Endodermal cell (in vitro differentiated cells): ENCODE measurements at regions not wholly inside any gene's neighbourhood (a gene's known extent, or its start where the extent isn't known, plus 50 kb on each side); places are given as distances from the start of the nearest gene placed in this dataset.

Experiments
- DNase-seq: peaks from one replicate; pipeline ENCODE4 v3.0.0-alpha.2; 2017
- H3K27ac ChIP-seq: 2 replicates; pipeline ENCODE4 v1.5.1; 2013; ENCODE audit warnings: mild to moderate bottlenecking, low read depth, low read length, moderate library complexity
- H3K27me3 ChIP-seq: 2 replicates; pipeline ENCODE4 v1.6.1; 2013; ENCODE audit warnings: mild to moderate bottlenecking, low read length, moderate library complexity; ENCODE audit not compliant: insufficient read depth, control insufficient read depth, poor library complexity, severe bottlenecking
- H3K36me3 ChIP-seq: 2 replicates; pipeline ENCODE4 v1.7.0; 2013; ENCODE audit warnings: mild to moderate bottlenecking, low read length, moderate library complexity; ENCODE audit not compliant: control insufficient read depth, insufficient read depth
- H3K4me1 ChIP-seq: one replicate; pipeline ENCODE4 v1.7.0; 2013; ENCODE audit warnings: low read length; ENCODE audit not compliant: control insufficient read depth, insufficient read depth
- H3K4me3 ChIP-seq: 2 replicates; pipeline ENCODE4 v1.5.1; 2013; ENCODE audit warnings: mild to moderate bottlenecking, low read length, moderate library complexity
- H3K9ac ChIP-seq: 2 replicates; pipeline ENCODE4 v1.6.1; 2013; ENCODE audit warnings: mild to moderate bottlenecking, low read length, moderate library complexity; ENCODE audit not compliant: poor library complexity, severe bottlenecking; ENCODE audit errors: extremely low read depth
- H3K9me3 ChIP-seq: 2 replicates; pipeline ENCODE4 v1.6.1; 2013; ENCODE audit warnings: mild to moderate bottlenecking, low read length, moderate library complexity; ENCODE audit not compliant: control insufficient read depth
- H3K27ac Mint-ChIP-seq: 2 replicates; pipeline ENCODE4 v1.8.0; 2020; ENCODE audit warnings: mixed read lengths
- H3K27me3 Mint-ChIP-seq: 2 replicates; pipeline ENCODE4 v1.8.0; 2021; ENCODE audit warnings: mild to moderate bottlenecking, mixed read lengths; ENCODE audit not compliant: insufficient read depth
- H3K36me3 Mint-ChIP-seq: 2 replicates; pipeline ENCODE4 v1.8.0; 2020; ENCODE audit warnings: low read depth, mixed read lengths
- H3K4me1 Mint-ChIP-seq: 2 replicates; pipeline ENCODE4 v1.8.0; 2020; ENCODE audit warnings: mixed read lengths
- H3K4me3 Mint-ChIP-seq: 2 replicates; pipeline ENCODE4 v1.8.0; 2020; ENCODE audit warnings: mild to moderate bottlenecking, moderate library complexity, mixed read lengths
- H3K9me3 Mint-ChIP-seq: 2 replicates; pipeline ENCODE4 v1.8.0; 2020; ENCODE audit warnings: mild to moderate bottlenecking, mixed read lengths
- CTCF ChIP-seq: fragments of 200-600 bp; sonication (generic); conservative IDR thresholded peaks from 2 replicates; pipeline ENCODE4 v1.5.0; 2021; ENCODE audit warnings: antibody characterized with exemption, mild to moderate bottlenecking
- WGBS, 2 experiments: methylation state at CpG; one replicate each; pipeline versions ENCODE4 v1.1.5 to v1.1.7; 2013; ENCODE audit warnings: missing lambda C conversion rate in 2 of 2, mixed read lengths in 1 of 2; ENCODE audit not compliant: insufficient coverage in 1 of 2, insufficient read length in 1 of 2; 5-methylcytosine and 5-hydroxymethylcytosine counted together

- Histone ChIP-seq H3K4me3 (no peak overlapping the region), H3K36me3 (no peaks in the 10 kb centered on the region), H3K9me3 (no peaks in the 10 kb centered on the region), H3K9ac (no peak overlapping the region), H3K27ac (no peak overlapping the region), H3K4me1 (no peaks in the 10 kb centered on the region), H3K27me3 (no peaks in the 10 kb centered on the region)
- Mint-ChIP-seq H3K36me3 (no peaks in the 10 kb centered on the region), H3K9me3 (no peaks in the 10 kb centered on the region), H3K4me3 (no peak overlapping the region), H3K4me1 (no peaks in the 10 kb centered on the region), H3K27me3 (no peaks in the 10 kb centered on the region), H3K27ac (no peak overlapping the region)
- DNase-seq = no peak
- TF ChIP-seq CTCF = no peak
- WGBS, 2 experiments = 91 to 96% methylated on average over 5 to 6 of the region's 6 CpGs
Observed at GRCh38 chr2:106703161-106703560, 182.8 kb downstream of the ST6GAL2 start.

GRCh38 chr2:106704798-106705197 is 181.2 kb downstream of the ST6GAL2 start:
- no peak for DNase-seq
- Mint-ChIP-seq H3K27ac (no peak overlapping the region), H3K4me3 (no peak overlapping the region), H3K9me3 (no peaks in the 10 kb centered on the region), H3K36me3 (no peaks in the 10 kb centered on the region), H3K4me1 (peaks cover 1% of the 10 kb centered on the region), H3K27me3 (no peaks in the 10 kb centered on the region)
- H3K27ac ChIP-seq = no peak overlapping the region
- TF ChIP-seq CTCF = no peak
- H3K27me3 ChIP-seq = no peaks in the 10 kb centered on the region
- H3K9ac ChIP-seq = no peak overlapping the region
- no peaks in the 10 kb centered on the region for H3K9me3 ChIP-seq
- H3K4me1 ChIP-seq = no peaks in the 10 kb centered on the region
- H3K4me3 ChIP-seq = no peak overlapping the region
- no peaks in the 10 kb centered on the region for H3K36me3 ChIP-seq

GRCh38 chr2:106705877-106706276 is 180.1 kb downstream of the ST6GAL2 start:
- Mint-ChIP-seq H3K4me1 (peaks cover 1% of the 10 kb centered on the region), H3K27ac (no peak overlapping the region), H3K4me3 (no peak overlapping the region), H3K27me3 (no peaks in the 10 kb centered on the region), H3K36me3 (no peaks in the 10 kb centered on the region), H3K9me3 (peaks cover 5% of the 10 kb centered on the region)
- no peaks in the 10 kb centered on the region for H3K36me3 ChIP-seq
- H3K4me3 ChIP-seq = no peak overlapping the region
- 100% methylated on average over 1 of the region's 1 CpG for WGBS, 2 experiments
- peaks cover 7% of the 10 kb centered on the region for H3K9me3 ChIP-seq
- H3K27ac ChIP-seq = no peak overlapping the region
- DNase-seq = no peak
- no peaks in the 10 kb centered on the region for H3K27me3 ChIP-seq
- no peaks in the 10 kb centered on the region for H3K4me1 ChIP-seq
- no peak overlapping the region for H3K9ac ChIP-seq
- no peak for TF ChIP-seq CTCF
